Neural cell (in vitro differentiated cells): ENCODE measurements at regions not wholly inside any gene's neighbourhood (a gene's known extent, or its start where the extent isn't known, plus 50 kb on each side); places are given as distances from the start of the nearest gene placed in this dataset.

ENCODE experiments used
- H2AFZ ChIP-seq: fragments of 200-600, 300-800 bp; sonication (generic), shearing (Covaris generic); 2 replicates; pipeline ENCODE4 v1.6.0; 2014; ENCODE audit warnings: low read depth, mild to moderate bottlenecking, antibody characterized with exemption, low read length, moderate library complexity
- H3F3A ChIP-seq: fragments of 200-600 bp; shearing (Covaris generic); 2 replicates; pipeline ENCODE4 v1.6.1; 2016; ENCODE audit warnings: mild to moderate bottlenecking, moderate library complexity, mixed read lengths, antibody characterized with exemption, low read length; ENCODE audit not compliant: insufficient read depth, poor library complexity, severe bottlenecking
- H3K27ac ChIP-seq: fragments of 200-600, 300-800 bp; sonication (generic), shearing (Covaris generic); 2 replicates; pipeline ENCODE4 v1.5.1; 2014; ENCODE audit warnings: mild to moderate bottlenecking, low read length, moderate library complexity
- H3K27me3 ChIP-seq: fragments of 300-800, 200-600 bp; sonication (generic), shearing (Covaris generic); 2 replicates; pipeline ENCODE4 v1.6.0; 2014; ENCODE audit warnings: mild to moderate bottlenecking, low read depth, low read length, moderate library complexity; ENCODE audit not compliant: insufficient read depth
- H3K36me3 ChIP-seq: fragments of 300-800, 200-600 bp; sonication (generic), shearing (Covaris generic); 2 replicates; pipeline ENCODE4 v1.5.1; 2014; ENCODE audit warnings: mild to moderate bottlenecking, antibody characterized with exemption, low read length, moderate library complexity; ENCODE audit not compliant: insufficient read depth
- H3K4me2 ChIP-seq: fragments of 300-800, 200-600 bp; sonication (generic), shearing (Covaris generic); 2 replicates; pipeline ENCODE4 v1.6.0; 2014; ENCODE audit warnings: mild to moderate bottlenecking, low read length
- H3K4me3 ChIP-seq: fragments of 300-800, 200-600 bp; sonication (generic), shearing (Covaris generic); 2 replicates; pipeline ENCODE4 v1.5.1; 2014; ENCODE audit warnings: mild to moderate bottlenecking, low read length, moderate library complexity
- H3K79me2 ChIP-seq: fragments of 200-600 bp; shearing (Covaris generic); replicated peaks from 2 replicates; pipeline ENCODE4 v1.6.0; 2014; ENCODE audit warnings: mild to moderate bottlenecking, low read length, moderate library complexity; ENCODE audit not compliant: insufficient read depth
- H3K9ac ChIP-seq: fragments of 300-800, 200-600 bp; sonication (generic), shearing (Covaris generic); 2 replicates; pipeline ENCODE4 v1.6.1; 2016; ENCODE audit warnings: mild to moderate bottlenecking, low read length, mixed read lengths
- H3K9me2 ChIP-seq: fragments of 200-600 bp; shearing (Covaris generic); 2 replicates; pipeline ENCODE4 v1.6.1; 2016; ENCODE audit warnings: mild to moderate bottlenecking, low read length, mixed read lengths; ENCODE audit not compliant: insufficient read depth
- H3K9me3 ChIP-seq: fragments of 200-600, 300-800 bp; sonication (generic), shearing (Covaris generic); 2 replicates; pipeline ENCODE4 v1.6.1; 2016; ENCODE audit warnings: mild to moderate bottlenecking, mixed run types, low read length, moderate library complexity, mixed read lengths
- H4K20me1 ChIP-seq: fragments of 200-600 bp; shearing (Covaris generic); 2 replicates; pipeline ENCODE4 v1.6.1; 2016; ENCODE audit warnings: mild to moderate bottlenecking, mixed run types; ENCODE audit not compliant: insufficient read depth
- EP300 ChIP-seq: fragments of 450-650 bp; conservative IDR thresholded peaks from 2 replicates; pipeline ENCODE4 v1.6.1; 2014; ENCODE audit warnings: antibody characterized with exemption, mild to moderate bottlenecking, moderate library complexity; ENCODE audit not compliant: poor library complexity, severe bottlenecking
- EZH2 ChIP-seq: fragments of 200-600, 300-800 bp; shearing (Covaris generic), sonication (generic); IDR thresholded peaks from 2 replicates; pipeline ENCODE4 v1.6.1; 2014; ENCODE audit warnings: antibody characterized with exemption, low read length, borderline replicate concordance, mild to moderate bottlenecking; ENCODE audit not compliant: insufficient read depth, poor library complexity, severe bottlenecking
- MXI1 ChIP-seq: fragments of 450-650 bp; conservative IDR thresholded peaks from 2 replicates; pipeline ENCODE4 v1.6.1; 2014; ENCODE audit warnings: antibody characterized with exemption, mild to moderate bottlenecking; ENCODE audit not compliant: poor library complexity, severe bottlenecking
- POLR2AphosphoS5 ChIP-seq: IDR thresholded peaks from 2 replicates; pipeline ENCODE4 v1.6.1; 2012
- RAD21 ChIP-seq: fragments of 450-650 bp; conservative IDR thresholded peaks from 2 replicates; pipeline ENCODE4 v1.6.1; 2014; ENCODE audit warnings: antibody characterized with exemption, mild to moderate bottlenecking, moderate library complexity
- REST ChIP-seq: IDR thresholded peaks from 2 replicates; pipeline ENCODE4 v1.6.1; 2012; ENCODE audit warnings: borderline replicate concordance
- SMC3 ChIP-seq: fragments of 450-650 bp; conservative IDR thresholded peaks from 2 replicates; pipeline ENCODE4 v1.6.1; 2014; ENCODE audit warnings: antibody characterized with exemption, mild to moderate bottlenecking, moderate library complexity; ENCODE audit not compliant: poor library complexity
- TAF1 ChIP-seq: IDR thresholded peaks from 2 replicates; pipeline ENCODE4 v1.6.1; 2012; ENCODE audit warnings: low read depth
- TF ChIP-seq, protein P1 (sequence below): fragments of 450-650 bp; IDR thresholded peaks from 2 replicates; pipeline ENCODE4 v1.5.1; 2014; ENCODE audit warnings: antibody characterized with exemption, mild to moderate bottlenecking, moderate library complexity; ENCODE audit not compliant: poor library complexity, severe bottlenecking

GRCh38 chr4:89618151-89618550, 218.8 kb downstream of the SNCA start:
- H3K36me3 ChIP-seq: no peaks in the 10 kb centered on the region
- no peak overlapping the region for H3K9ac ChIP-seq
- no peaks in the 10 kb centered on the region for H3K27me3 ChIP-seq
- TF ChIP-seq EP300 (no peak), POLR2AphosphoS5 (no peak), MXI1 (no peak), SMC3 (no peak), RAD21 (no peak), TAF1 (no peak), REST (no peak), EZH2 (no peak)
- TF ChIP-seq, protein P1, sequence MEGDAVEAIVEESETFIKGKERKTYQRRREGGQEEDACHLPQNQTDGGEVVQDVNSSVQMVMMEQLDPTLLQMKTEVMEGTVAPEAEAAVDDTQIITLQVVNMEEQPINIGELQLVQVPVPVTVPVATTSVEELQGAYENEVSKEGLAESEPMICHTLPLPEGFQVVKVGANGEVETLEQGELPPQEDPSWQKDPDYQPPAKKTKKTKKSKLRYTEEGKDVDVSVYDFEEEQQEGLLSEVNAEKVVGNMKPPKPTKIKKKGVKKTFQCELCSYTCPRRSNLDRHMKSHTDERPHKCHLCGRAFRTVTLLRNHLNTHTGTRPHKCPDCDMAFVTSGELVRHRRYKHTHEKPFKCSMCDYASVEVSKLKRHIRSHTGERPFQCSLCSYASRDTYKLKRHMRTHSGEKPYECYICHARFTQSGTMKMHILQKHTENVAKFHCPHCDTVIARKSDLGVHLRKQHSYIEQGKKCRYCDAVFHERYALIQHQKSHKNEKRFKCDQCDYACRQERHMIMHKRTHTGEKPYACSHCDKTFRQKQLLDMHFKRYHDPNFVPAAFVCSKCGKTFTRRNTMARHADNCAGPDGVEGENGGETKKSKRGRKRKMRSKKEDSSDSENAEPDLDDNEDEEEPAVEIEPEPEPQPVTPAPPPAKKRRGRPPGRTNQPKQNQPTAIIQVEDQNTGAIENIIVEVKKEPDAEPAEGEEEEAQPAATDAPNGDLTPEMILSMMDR: no peak
- H2AFZ ChIP-seq: no peak overlapping the region
- no peaks in the 10 kb centered on the region for H3K79me2 ChIP-seq
- no peaks in the 10 kb centered on the region for H3F3A ChIP-seq
- H3K4me3 ChIP-seq: no peak overlapping the region
- H4K20me1 ChIP-seq: no peaks in the 10 kb centered on the region
- no peak overlapping the region for H3K4me2 ChIP-seq
- no peaks in the 10 kb centered on the region for H3K9me3 ChIP-seq
- H3K27ac ChIP-seq: no peak overlapping the region
- no peaks in the 10 kb centered on the region for H3K9me2 ChIP-seq

- no peaks in the 10 kb centered on the region for H4K20me1 ChIP-seq
- H3K27me3 ChIP-seq: no peaks in the 10 kb centered on the region
- H3F3A ChIP-seq: no peaks in the 10 kb centered on the region
- H3K9me2 ChIP-seq: no peaks in the 10 kb centered on the region
- no peak overlapping the region for H2AFZ ChIP-seq
- H3K36me3 ChIP-seq: no peaks in the 10 kb centered on the region
- no peaks in the 10 kb centered on the region for H3K79me2 ChIP-seq
- no peak overlapping the region for H3K27ac ChIP-seq
- H3K9ac ChIP-seq: no peak overlapping the region
- H3K4me3 ChIP-seq: no peak overlapping the region
- no peaks in the 10 kb centered on the region for H3K9me3 ChIP-seq
- no peak overlapping the region for H3K4me2 ChIP-seq
- TF ChIP-seq EZH2 (no peak), TAF1 (no peak), REST (no peak), EP300 (no peak), MXI1 (no peak), SMC3 (no peak)
- TF ChIP-seq, protein P1: no peak
These were observed 219.6 kb downstream of the SNCA start for GRCh38 chr4:89617317-89617716.
